WTC11 (cell line): ENCODE measurements at regions not wholly inside any gene's neighbourhood (a gene's known extent, or its start where the extent isn't known, plus 50 kb on each side); places are given as distances from the start of the nearest gene placed in this dataset.

Experiments
- ATAC-seq: fragments of 200-7000 bp; cut with Tn5 transposase; 2 replicates; pipeline ENCODE4 v1.10.0; 2021; ENCODE audit warnings: mild to moderate bottlenecking, moderate library complexity
- CTCF ChIA-PET: fragments of 300-600 bp; sonication (Branson Sonifier 250); formaldehyde crosslinking; loops from one replicate; lab custom pipeline; 2021; ENCODE audit warnings: antibody characterized with exemption; lab: Charles Lee
- POLR2A ChIA-PET: fragments of 350-600 bp; sonication (Branson Sonifier 250); formaldehyde crosslinking; loops from one replicate; lab custom pipeline; 2021; ENCODE audit warnings: antibody characterized with exemption; lab: Charles Lee
- DNase-seq: peaks from one replicate; pipeline ENCODE4 v3.0.0; 2021; ENCODE audit warnings: low spot score
- H3K27ac Mint-ChIP-seq: 2 replicates; pipeline ENCODE4 v1.8.0; 2021; ENCODE audit warnings: mixed read lengths
- H3K27me3 Mint-ChIP-seq: 2 replicates; pipeline ENCODE4 v1.8.0; 2021; ENCODE audit warnings: low read depth, mild to moderate bottlenecking, moderate library complexity, mixed read lengths
- H3K36me3 Mint-ChIP-seq: 2 replicates; pipeline ENCODE4 v1.8.0; 2021; ENCODE audit warnings: mixed read lengths
- H3K4me1 Mint-ChIP-seq: 2 replicates; pipeline ENCODE4 v1.8.0; 2022; ENCODE audit warnings: mixed read lengths
- H3K4me3 Mint-ChIP-seq: 2 replicates; pipeline ENCODE4 v1.8.0; 2021; ENCODE audit warnings: mild to moderate bottlenecking, moderate library complexity, mixed read lengths
- H3K9me3 Mint-ChIP-seq: 2 replicates; pipeline ENCODE4 v1.8.0; 2021; ENCODE audit warnings: mixed read lengths
- AR ChIP-seq: fragments of 250-450 bp; sonication (Bioruptor Pico); IDR thresholded peaks from 2 replicates; pipeline ENCODE4 v1.9.0; 2021; ENCODE audit warnings: mild to moderate bottlenecking
- ATF6 ChIP-seq: sonication (generic); formaldehyde crosslinking; IDR thresholded peaks from 2 replicates; pipeline ENCODE4 v1.8.1; 2023; ENCODE audit warnings: mild to moderate bottlenecking, missing genetic modification reagents
- E2F1 ChIP-seq: sonication (generic); formaldehyde crosslinking; IDR thresholded peaks from 2 replicates; pipeline ENCODE4 v1.8.0; 2022; ENCODE audit warnings: mild to moderate bottlenecking, missing genetic modification reagents
- E2F5 ChIP-seq: sonication (generic); formaldehyde crosslinking; IDR thresholded peaks from 2 replicates; pipeline ENCODE4 v1.8.1; 2022; ENCODE audit warnings: mild to moderate bottlenecking, moderate library complexity, missing genetic modification reagents
- FOXK1 ChIP-seq: sonication (generic); formaldehyde crosslinking; IDR thresholded peaks from 2 replicates; pipeline ENCODE4 v1.8.0; 2022; ENCODE audit warnings: mild to moderate bottlenecking, moderate library complexity, missing genetic modification reagents
- GRHL2 ChIP-seq: fragments of 250-450 bp; sonication (Bioruptor Pico); IDR thresholded peaks from 2 replicates; pipeline ENCODE4 v1.8.0; 2022; ENCODE audit warnings: mild to moderate bottlenecking, moderate library complexity; ENCODE audit not compliant: insufficient replicate concordance, severe bottlenecking
- OVOL2 ChIP-seq: fragments of 250-450 bp; sonication (Bioruptor Pico); IDR thresholded peaks from 2 replicates; pipeline ENCODE4 v1.9.0; 2021; ENCODE audit warnings: mild to moderate bottlenecking, borderline replicate concordance
- PRDM15 ChIP-seq: sonication (generic); formaldehyde crosslinking; IDR thresholded peaks from 2 replicates; pipeline ENCODE4 v1.8.0; 2022; ENCODE audit warnings: missing genetic modification reagents
- SOX15 ChIP-seq: fragments of 250-450 bp; sonication (Bioruptor Pico); IDR thresholded peaks from 2 replicates; pipeline ENCODE4 v1.9.0; 2021; ENCODE audit warnings: mild to moderate bottlenecking
- SP1 ChIP-seq: sonication (generic); formaldehyde crosslinking; conservative IDR thresholded peaks from 2 replicates; pipeline ENCODE4 v1.8.1; 2022; ENCODE audit warnings: missing genetic modification reagents
- ZBTB21 ChIP-seq: sonication (generic); formaldehyde crosslinking; IDR thresholded peaks from 2 replicates; pipeline ENCODE4 v1.8.1; 2023; ENCODE audit warnings: mild to moderate bottlenecking, missing genetic modification reagents, borderline replicate concordance
- ZNF281 ChIP-seq: sonication (generic); formaldehyde crosslinking; IDR thresholded peaks from 2 replicates; pipeline ENCODE4 v1.8.0; 2023; ENCODE audit warnings: mild to moderate bottlenecking, missing genetic modification reagents
- ZNF317 ChIP-seq: sonication (generic); formaldehyde crosslinking; IDR thresholded peaks from 2 replicates; pipeline ENCODE4 v1.8.1; 2023; ENCODE audit warnings: low read depth, mild to moderate bottlenecking, moderate library complexity, missing genetic modification reagents, borderline replicate concordance
- ZNF423 ChIP-seq: fragments of 250-450 bp; sonication (Bioruptor Pico); IDR thresholded peaks from 2 replicates; pipeline ENCODE4 v2.1.2; 2022; ENCODE audit warnings: mild to moderate bottlenecking, moderate library complexity
- ZNF532 ChIP-seq: fragments of 250-450 bp; sonication (Bioruptor Pico); IDR thresholded peaks from 2 replicates; pipeline ENCODE4 v1.9.0; 2021; ENCODE audit warnings: mild to moderate bottlenecking, borderline replicate concordance
- ZSCAN18 ChIP-seq: fragments of 250-450 bp; sonication (Bioruptor Pico); IDR thresholded peaks from 2 replicates; pipeline ENCODE4 v2.1.2; 2022; ENCODE audit warnings: mild to moderate bottlenecking, moderate library complexity

GRCh38 chr5:124828731-124829234, 82.3 kb upstream of the ZNF608 start (continued):
- TF ChIP-seq AR (no peak), ZNF532 (no peak), ZNF423 (CRISPR knock-in tag) (no peak)

GRCh38 chr5:124831687-124832240, 85.3 kb upstream of the ZNF608 start:
- no peak for DNase-seq
- POLR2A ChIA-PET: no interaction called here
- H3K4me3 Mint-ChIP-seq: no peak overlapping the region
- CTCF ChIA-PET: no interaction called here
- ATAC-seq: no peak
- H3K4me1 Mint-ChIP-seq: peaks cover 9% of the 10 kb centered on the region
- no peak overlapping the region for H3K27ac Mint-ChIP-seq
- H3K27me3 Mint-ChIP-seq: peaks cover 7% of the 10 kb centered on the region; the same call in 1 of the 2 replicates
- TF ChIP-seq ATF6 (CRISPR knock-in tag) (no peak), ZSCAN18 (CRISPR knock-in tag) (no peak), E2F5 (CRISPR knock-in tag) (no peak), FOXK1 (CRISPR knock-in tag) (no peak), ZNF317 (CRISPR knock-in tag) (no peak), SOX15 (CRISPR knock-in tag) (no peak), GRHL2 (no peak), OVOL2 (no peak), SP1 (CRISPR knock-in tag) (no peak), ZBTB21 (no peak), ZNF281 (CRISPR knock-in tag) (no peak), E2F1 (no peak), PRDM15 (no peak)
- TF ChIP-seq, all 79 proteins: peak for 0
- Mint-ChIP-seq H3K36me3 (peaks cover 42% of the 10 kb centered on the region), H3K9me3 (peaks cover 53% of the 10 kb centered on the region)
